Choroid plexus epithelial cell (primary cell): ENCODE measurements at regions not wholly inside any gene's neighbourhood (a gene's known extent, or its start where the extent isn't known, plus 50 kb on each side); places are given as distances from the start of the nearest gene placed in this dataset.
A peak's percentile ranks its signal among the peaks of the same experiment; 100 is the strongest.

ENCODE experiments used
- DNase-seq: peaks from one replicate; pipeline ENCODE4 v3.0.0-alpha.2; 2010; ENCODE audit warnings: low read depth
- H3K4me3 ChIP-seq: 2 replicates; pipeline ENCODE4 v1.5.1; 2011; ENCODE audit warnings: low read depth, mild to moderate bottlenecking, control low read depth, low read length, moderate library complexity
- CTCF ChIP-seq: conservative IDR thresholded peaks from 2 replicates; pipeline ENCODE4 v1.5.1; 2011; ENCODE audit warnings: low read depth, mild to moderate bottlenecking, control low read depth, inconsistent platforms, low read length, moderate library complexity

GRCh38 chr3:159157275-159157674 lies 355.4 kb downstream of the MFSD1 start:
- TF ChIP-seq CTCF: no peak

GRCh38 chr3:159158213-159158612 lies 356.4 kb downstream of the MFSD1 start:
- peak; percentile 36 for DNase-seq
- peak; percentile 39 for TF ChIP-seq CTCF
- H3K4me3 ChIP-seq: no peak overlapping the region

More at GRCh38 chr3:159157275-159157674, 355.4 kb downstream of the MFSD1 start:
- H3K4me3 ChIP-seq: no peak overlapping the region
- DNase-seq: no peak

- H3K4me3 ChIP-seq: no peak overlapping the region
- DNase-seq: no peak
- TF ChIP-seq CTCF: no peak
These were observed 356.9 kb downstream of the MFSD1 start for GRCh38 chr3:159158801-159159200.

- no peak overlapping the region for H3K4me3 ChIP-seq
- TF ChIP-seq CTCF: no peak
- no peak for DNase-seq
These were observed 357.7 kb downstream of the MFSD1 start for GRCh38 chr3:159159546-159159945.

- no peak overlapping the region for H3K4me3 ChIP-seq
- no peak for DNase-seq
- TF ChIP-seq CTCF: no peak
These were observed 361.8 kb downstream of the MFSD1 start for GRCh38 chr3:159163656-159164055.

GRCh38 chr3:159165961-159166360 lies 364.1 kb downstream of the MFSD1 start:
- no peak overlapping the region for H3K4me3 ChIP-seq
- no peak for DNase-seq
- TF ChIP-seq CTCF: no peak

- no peak overlapping the region for H3K4me3 ChIP-seq
- no peak for TF ChIP-seq CTCF
- no peak for DNase-seq
These were observed 365.2 kb downstream of the MFSD1 start for GRCh38 chr3:159166899-159167586.
